ENCODE measurements at regions not wholly inside any gene's neighbourhood (a gene's known extent, or its start where the extent isn't known, plus 50 kb on each side); places are given as distances from the start of the nearest gene placed in this dataset.

GRCh38 chr20:52820641-52821292 lies 151.4 kb upstream of the TSHZ2 start:
- H3K4me1 ChIP-seq (ENCODE audit: insufficient read depth, low read length, poor library complexity, severe bottlenecking), result no peaks in the 10 kb centered on the region
- ChIA-PET CTCF (ENCODE audit: unreplicated experiment) (no interaction called here), POLR2A (no interaction called here)
- H3K9me3 ChIP-seq (ENCODE audit: low read length), result no peaks in the 10 kb centered on the region
- intact Hi-C loops (cut with micrococcal nuclease; ENCODE audit: unreplicated experiment), result no loop called here
- no peak overlapping the region for H3K27ac ChIP-seq (ENCODE audit: low read depth, low read length, poor library complexity, severe bottlenecking)
- TF ChIP-seq EZH2phosphoT487 (IDR thresholded peaks at IDR 0.05; ENCODE audit: borderline replicate concordance, low read depth, low read length) (no peak), CTCF (conservative IDR thresholded peaks at IDR 0.05; ENCODE audit: low read length) (no peak)
- no peak overlapping the region for H2AFZ ChIP-seq (ENCODE audit: low read length)
- no peak overlapping the region for H3K4me2 ChIP-seq (ENCODE audit: low read length)
- no peaks in the 10 kb centered on the region for H3K36me3 ChIP-seq (ENCODE audit: insufficient read depth, low read length)
- H3K9me2 ChIP-seq (ENCODE audit: insufficient read depth, low read length), result no peaks in the 10 kb centered on the region
- no peak for DNase-seq (ENCODE audit: low spot score)
- H4K20me1 ChIP-seq (ENCODE audit: insufficient read depth, low read length), result no peaks in the 10 kb centered on the region
- BruUV-seq (replicated peaks), result no TSS peak
- no peaks in the 10 kb centered on the region for H3K79me2 ChIP-seq (ENCODE audit: insufficient read depth, low read depth, low read length)
- H3K4me3 ChIP-seq (ENCODE audit: low read depth, low read length, poor library complexity, severe bottlenecking), result no peak overlapping the region

- Histone ChIP-seq H3K36me3 (ENCODE audit: insufficient read depth, low read length) (no peaks in the 10 kb centered on the region), H2AFZ (ENCODE audit: low read length) (no peak overlapping the region), H3K4me1 (ENCODE audit: insufficient read depth, low read length, poor library complexity, severe bottlenecking) (no peaks in the 10 kb centered on the region), H3K27ac (ENCODE audit: low read depth, low read length, poor library complexity, severe bottlenecking) (no peak overlapping the region), H3K9me2 (ENCODE audit: insufficient read depth, low read length) (no peaks in the 10 kb centered on the region), H3K4me2 (ENCODE audit: low read length) (no peak overlapping the region), H3K4me3 (ENCODE audit: low read depth, low read length, poor library complexity, severe bottlenecking) (no peak overlapping the region), H3K9me3 (ENCODE audit: low read length) (no peaks in the 10 kb centered on the region), H3K79me2 (ENCODE audit: insufficient read depth, low read depth, low read length) (no peaks in the 10 kb centered on the region), H4K20me1 (ENCODE audit: insufficient read depth, low read length) (no peaks in the 10 kb centered on the region)
- no peak for DNase-seq (ENCODE audit: low spot score)
- TF ChIP-seq CTCF (conservative IDR thresholded peaks at IDR 0.05; ENCODE audit: low read length) (no peak), EZH2phosphoT487 (IDR thresholded peaks at IDR 0.05; ENCODE audit: borderline replicate concordance, low read depth, low read length) (no peak)
- intact Hi-C loops (cut with micrococcal nuclease; ENCODE audit: unreplicated experiment), result no loop called here
- ChIA-PET POLR2A (interaction anchor here (0.6 kb wide), 1 partner anchor 18 kb away, joined by 3 read pairs; no protein-coding TSS in a partner anchor), CTCF (ENCODE audit: unreplicated experiment) (no interaction called here)
- BruUV-seq (replicated peaks), result no TSS peak
Observed at GRCh38 chr20:52818491-52818890, 153.7 kb upstream of the TSHZ2 start.

- ChIA-PET CTCF (ENCODE audit: unreplicated experiment) (no interaction called here), POLR2A (interaction anchor here (0.6 kb wide), 1 partner anchor 19 kb away, joined by 3 read pairs; no protein-coding TSS in a partner anchor)
- no peak overlapping the region for H3K4me3 ChIP-seq (ENCODE audit: low read depth, low read length, poor library complexity, severe bottlenecking)
- no peak overlapping the region for H2AFZ ChIP-seq (ENCODE audit: low read length)
- no peak overlapping the region for H3K4me2 ChIP-seq (ENCODE audit: low read length)
- intact Hi-C loops (cut with micrococcal nuclease; ENCODE audit: unreplicated experiment), result no loop called here
- H3K4me1 ChIP-seq (ENCODE audit: insufficient read depth, low read length, poor library complexity, severe bottlenecking), result no peaks in the 10 kb centered on the region
- H3K36me3 ChIP-seq (ENCODE audit: insufficient read depth, low read length), result no peaks in the 10 kb centered on the region
- BruUV-seq (replicated peaks), result no TSS peak
- TF ChIP-seq EZH2phosphoT487 (IDR thresholded peaks at IDR 0.05; ENCODE audit: borderline replicate concordance, low read depth, low read length) (no peak), CTCF (conservative IDR thresholded peaks at IDR 0.05; ENCODE audit: low read length) (no peak)
- DNase-seq (ENCODE audit: low spot score), result no peak
- no peaks in the 10 kb centered on the region for H3K9me2 ChIP-seq (ENCODE audit: insufficient read depth, low read length)
- H3K79me2 ChIP-seq (ENCODE audit: insufficient read depth, low read depth, low read length), result no peaks in the 10 kb centered on the region
- H4K20me1 ChIP-seq (ENCODE audit: insufficient read depth, low read length), result no peaks in the 10 kb centered on the region
- H3K9me3 ChIP-seq (ENCODE audit: low read length), result no peaks in the 10 kb centered on the region
- no peak overlapping the region for H3K27ac ChIP-seq (ENCODE audit: low read depth, low read length, poor library complexity, severe bottlenecking)
Observed at GRCh38 chr20:52817981-52818380, 154.2 kb upstream of the TSHZ2 start.
